B cell (primary cell): ENCODE measurements at regions not wholly inside any gene's neighbourhood (a gene's known extent, or its start where the extent isn't known, plus 50 kb on each side); places are given as distances from the start of the nearest gene placed in this dataset.
"Not testable (repeated sequence)": the region's sequence is repeated elsewhere in the genome, so short reads cannot be mapped to it uniquely, and the experiment has no call there.

Experiments
- CTCF ChIP-seq: fragments of 200-600 bp; IDR thresholded peaks from one replicate; pipeline ENCODE4 v1.8.0; 2022; ENCODE audit warnings: antibody characterized with exemption, mild to moderate bottlenecking
- EZH2 ChIP-seq: IDR thresholded peaks from 2 replicates; pipeline ENCODE4 v1.6.1; 2012; ENCODE audit warnings: borderline replicate concordance, low read depth, mild to moderate bottlenecking, moderate library complexity, low read length; ENCODE audit not compliant: insufficient read depth, poor library complexity, severe bottlenecking

- not testable (repeated sequence) for TF ChIP-seq CTCF, EZH2
Observed at GRCh38 chr6:58117162-58117561, 799.7 kb downstream of the PRIM2 start.
